Pancreas (tissue), 10 donors: ENCODE measurements at regions not wholly inside any gene's neighbourhood (a gene's known extent, or its start where the extent isn't known, plus 50 kb on each side); places are given as distances from the start of the nearest gene placed in this dataset.
"Not testable (repeated sequence)": the region's sequence is repeated elsewhere in the genome, so short reads cannot be mapped to it uniquely, and the experiment has no call there.

ENCODE experiments used
- ATAC-seq, 4 donors: fragments of 200-7000 bp; cut with Tn5 transposase; one replicate each; pipeline versions ENCODE4 v1.8.0 to v1.9.1; 2020; ENCODE audit warnings: mild to moderate bottlenecking in 4 of 4, moderate library complexity in 4 of 4
- DNase-seq, 6 donors: peaks; one replicate each; pipeline ENCODE4 v3.0.0-alpha.2; 2020
- FAIRE-seq: peaks from 2 replicates; lab custom pipeline; 2012; peaks lifted over from hg19 to GRCh38; lab: Jason Lieb, UNC
- H3K27ac ChIP-seq, 4 donors: fragments of 200-600 bp; sonication (generic); 1 replicate in 3 of 4; 2 replicates in 1 of 4; pipeline versions ENCODE4 v1.5.0 to v1.8.0; 2020
- H3K27me3 ChIP-seq, 4 donors: fragments of 200-600 bp; one replicate each; pipeline ENCODE4 v1.8.0; 2021
- H3K36me3 ChIP-seq, 3 donors: fragments of 200-600 bp; sonication (generic) in 1 of 3; one replicate each; pipeline versions ENCODE4 v1.5.0 to v1.8.0; 2020 to 2021
- H3K4me1 ChIP-seq, 3 donors: fragments of 200-600 bp; one replicate each; pipeline ENCODE4 v1.8.0; 2021
- H3K4me3 ChIP-seq, 4 donors: fragments of 200-600 bp; sonication (generic) in 2 of 4; one replicate each; pipeline versions ENCODE4 v1.5.0 to v1.8.0; 2020 to 2021
- H3K9me3 ChIP-seq, 4 donors: fragments of 200-600 bp; one replicate each; pipeline ENCODE4 v1.8.0; 2021
- WGBS, 2 donors: extraction: QIAGEN DNeasy Blood & Tissue Kit; methylation state at CpG; one replicate each; pipeline ENCODE4 v1.1.7; 2013; 5-methylcytosine and 5-hydroxymethylcytosine counted together
- intact Hi-C, 3 donors: fragments of 100-400 bp; cut with DNase I; formaldehyde crosslinking; loops; one replicate each; pipeline versions ENCODE4 v1.11.1 to v1.14.2; 2022
- TF ChIP-seq, protein P1 (sequence below), 4 donors: fragments of 200-600 bp; sonication (generic) in 3 of 4; IDR thresholded peaks; one replicate each; pipeline versions ENCODE4 v1.5.0 to v1.8.0; 2021; ENCODE audit warnings: antibody characterized with exemption in 4 of 4
- donor health status: healthy with polysubstance abuse.
- donor health status: DM: no; HTN: no; CAD: no; lungs with moderate emphysema.
- donor health status: DM: no; HTN: no; CAD: no.
- donor health status: control.
- donor health status: control.
- donor health status: Bipolar disorder and iron deficiency.
- donor health status: DM: yes; HTN: yes; CAD: no.
- donor health status: DM: no; HTN: no; CAD: no.
- donor health status: DM: no; HTN: no; CAD: no.
- donor health status: DM: yes; HTN: yes; CAD: no.

DNA sequence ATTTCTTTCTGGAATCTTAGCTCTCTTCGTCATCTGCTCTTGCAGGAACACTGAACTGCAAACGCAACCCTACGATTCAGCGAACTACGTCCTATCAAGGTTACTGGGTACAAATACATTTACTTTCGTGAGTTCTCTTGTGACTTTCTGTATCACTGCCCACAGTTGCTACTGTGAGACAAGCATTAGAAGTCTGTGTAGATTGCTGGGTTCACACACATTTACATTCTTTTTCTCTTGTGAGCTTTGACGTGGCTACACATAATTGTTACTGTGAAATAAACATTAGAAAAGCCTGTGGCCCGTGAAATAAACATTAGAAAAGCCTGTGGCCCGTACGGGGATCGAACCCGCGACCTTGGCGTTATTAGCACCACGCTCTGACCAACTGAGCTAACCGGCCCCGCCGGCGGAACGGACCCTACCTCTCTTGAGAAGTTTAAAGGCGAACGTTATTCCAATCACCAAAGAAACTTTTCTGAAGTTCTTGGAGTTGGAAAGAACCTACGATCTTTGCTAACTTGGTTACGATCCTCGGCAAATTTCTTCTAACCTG is 61.2 kb upstream of the ZNF322 start:
- ATAC-seq, DNase-seq, H3K9me3 ChIP-seq, H3K36me3 ChIP-seq, H3K27ac ChIP-seq, H3K27me3 ChIP-seq, H3K4me3 ChIP-seq, H3K4me1 ChIP-seq, FAIRE-seq, intact Hi-C loops: not testable (repeated sequence)
- WGBS, 2 donors: no CpG with 5 or more reads among the region's 25 CpGs

DNA sequence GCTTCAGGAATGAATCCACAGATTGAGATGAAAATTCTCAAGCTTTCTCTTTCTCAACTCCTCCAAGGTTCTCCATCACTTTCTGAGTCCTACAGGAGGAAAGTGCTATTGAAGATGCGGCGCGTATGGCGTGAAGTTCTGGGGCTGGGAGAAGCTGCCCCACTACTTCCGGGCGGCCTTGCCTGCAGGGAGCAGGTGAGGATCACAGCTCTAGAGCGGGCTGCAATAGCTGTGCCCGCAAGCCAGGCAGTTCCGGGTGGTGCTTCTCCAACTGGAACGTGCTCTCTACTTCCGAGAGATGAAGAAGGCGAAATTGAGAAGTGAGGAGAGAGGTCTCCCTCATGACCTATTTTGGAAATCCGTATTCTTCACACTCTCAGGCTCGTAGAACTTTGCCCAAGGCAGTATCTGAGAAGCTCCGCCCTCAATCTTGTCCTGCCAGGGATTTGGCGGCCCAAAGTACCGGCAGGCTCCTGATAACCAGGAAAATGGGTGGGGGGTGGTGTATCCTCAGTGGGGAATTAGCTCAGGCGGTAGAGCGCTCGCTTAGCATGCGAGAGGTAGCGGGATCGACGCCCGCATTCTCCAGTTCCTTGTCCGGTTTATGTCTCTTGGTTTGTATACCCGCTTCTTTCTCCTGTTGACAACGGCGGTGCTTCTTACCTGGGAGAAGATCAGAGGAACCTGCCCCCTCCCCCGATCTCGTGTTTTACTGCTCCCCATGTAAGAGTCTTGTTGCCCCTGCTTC is 70.6 kb upstream of the ZNF322 start:
- H3K36me3 ChIP-seq, H3K4me1 ChIP-seq, H3K27me3 ChIP-seq, intact Hi-C loops, FAIRE-seq, H3K9me3 ChIP-seq, DNase-seq, ATAC-seq, H3K27ac ChIP-seq, H3K4me3 ChIP-seq: not testable (repeated sequence)
- WGBS, 2 donors: no CpG with 5 or more reads among the region's 31 CpGs

DNA sequence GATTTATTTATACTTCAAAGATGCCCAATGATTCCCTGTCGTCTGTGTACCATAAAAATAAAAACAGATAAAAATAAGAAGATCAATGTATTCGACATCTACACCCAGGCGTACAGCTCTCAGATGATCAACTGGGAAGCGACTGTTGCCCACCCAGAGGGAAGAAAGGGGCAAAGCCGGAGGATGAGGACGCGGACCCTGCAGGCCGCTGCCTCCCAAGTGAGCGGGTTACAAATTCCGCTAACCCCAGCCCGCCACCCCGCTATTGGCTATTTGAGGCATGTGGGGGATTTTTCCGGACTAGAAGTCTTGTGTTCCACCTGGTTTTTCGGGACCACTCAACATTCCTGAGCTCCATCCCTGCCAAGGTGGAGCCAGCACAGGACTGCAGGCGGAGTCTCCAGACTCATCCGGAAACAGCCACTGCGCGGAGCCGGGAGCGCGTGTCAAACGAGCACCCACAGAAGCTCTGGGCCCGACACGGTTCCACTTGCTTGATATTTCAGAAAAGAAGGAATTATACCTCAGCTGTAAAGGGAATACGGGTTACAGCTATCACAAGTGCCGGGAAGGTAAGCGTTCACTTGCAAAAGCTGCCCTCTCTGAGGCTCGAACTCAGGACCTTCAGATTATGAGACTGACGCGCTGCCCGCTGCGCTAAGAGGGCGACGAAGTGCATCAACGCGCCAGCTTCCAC is 75.4 kb upstream of the ZNF322 start:
- DNase-seq, intact Hi-C loops, H3K27me3 ChIP-seq, H3K4me1 ChIP-seq, H3K9me3 ChIP-seq, H3K36me3 ChIP-seq, H3K4me3 ChIP-seq, FAIRE-seq, ATAC-seq, H3K27ac ChIP-seq: not testable (repeated sequence)
- WGBS, 2 donors: no CpG with 5 or more reads among the region's 36 CpGs

DNA sequence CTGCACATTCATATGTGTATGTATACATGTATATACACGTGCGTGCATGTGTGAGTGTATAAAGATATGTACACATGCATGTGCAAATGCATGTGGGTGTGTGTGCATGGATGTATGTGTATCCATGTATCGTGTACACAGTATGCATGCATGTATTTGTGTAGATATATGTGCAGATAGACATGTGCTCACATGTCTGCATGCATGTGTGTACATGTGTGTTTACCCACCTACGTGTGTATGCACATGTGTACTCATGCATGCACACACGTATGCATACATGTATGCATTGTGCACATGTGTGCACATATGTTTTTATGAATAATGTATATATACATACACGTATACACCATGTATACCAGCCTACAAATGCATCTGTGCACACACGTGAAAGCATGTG is 80.3 kb upstream of the ZNF322 start:
- intact Hi-C loops: no loop called here
- 65 to 78% methylated on average over 7 of the region's 7 CpGs for WGBS, 2 donors
- no peak overlapping the region for H3K4me3 ChIP-seq
- peaks cover 0 to 10% (median 5%) of the 10 kb centered on the region in 4 donors for H3K27me3 ChIP-seq
- TF ChIP-seq, protein P1, sequence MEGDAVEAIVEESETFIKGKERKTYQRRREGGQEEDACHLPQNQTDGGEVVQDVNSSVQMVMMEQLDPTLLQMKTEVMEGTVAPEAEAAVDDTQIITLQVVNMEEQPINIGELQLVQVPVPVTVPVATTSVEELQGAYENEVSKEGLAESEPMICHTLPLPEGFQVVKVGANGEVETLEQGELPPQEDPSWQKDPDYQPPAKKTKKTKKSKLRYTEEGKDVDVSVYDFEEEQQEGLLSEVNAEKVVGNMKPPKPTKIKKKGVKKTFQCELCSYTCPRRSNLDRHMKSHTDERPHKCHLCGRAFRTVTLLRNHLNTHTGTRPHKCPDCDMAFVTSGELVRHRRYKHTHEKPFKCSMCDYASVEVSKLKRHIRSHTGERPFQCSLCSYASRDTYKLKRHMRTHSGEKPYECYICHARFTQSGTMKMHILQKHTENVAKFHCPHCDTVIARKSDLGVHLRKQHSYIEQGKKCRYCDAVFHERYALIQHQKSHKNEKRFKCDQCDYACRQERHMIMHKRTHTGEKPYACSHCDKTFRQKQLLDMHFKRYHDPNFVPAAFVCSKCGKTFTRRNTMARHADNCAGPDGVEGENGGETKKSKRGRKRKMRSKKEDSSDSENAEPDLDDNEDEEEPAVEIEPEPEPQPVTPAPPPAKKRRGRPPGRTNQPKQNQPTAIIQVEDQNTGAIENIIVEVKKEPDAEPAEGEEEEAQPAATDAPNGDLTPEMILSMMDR (IDR thresholded peaks at IDR 0.05): no peak
- H3K9me3 ChIP-seq: no peaks in the 10 kb centered on the region
- ATAC-seq (no peak), DNase-seq (no peak), FAIRE-seq (no peak)
- no peaks in the 10 kb centered on the region for H3K4me1 ChIP-seq
- H3K27ac ChIP-seq: no peak overlapping the region
- H3K36me3 ChIP-seq: no peaks in the 10 kb centered on the region

DNA sequence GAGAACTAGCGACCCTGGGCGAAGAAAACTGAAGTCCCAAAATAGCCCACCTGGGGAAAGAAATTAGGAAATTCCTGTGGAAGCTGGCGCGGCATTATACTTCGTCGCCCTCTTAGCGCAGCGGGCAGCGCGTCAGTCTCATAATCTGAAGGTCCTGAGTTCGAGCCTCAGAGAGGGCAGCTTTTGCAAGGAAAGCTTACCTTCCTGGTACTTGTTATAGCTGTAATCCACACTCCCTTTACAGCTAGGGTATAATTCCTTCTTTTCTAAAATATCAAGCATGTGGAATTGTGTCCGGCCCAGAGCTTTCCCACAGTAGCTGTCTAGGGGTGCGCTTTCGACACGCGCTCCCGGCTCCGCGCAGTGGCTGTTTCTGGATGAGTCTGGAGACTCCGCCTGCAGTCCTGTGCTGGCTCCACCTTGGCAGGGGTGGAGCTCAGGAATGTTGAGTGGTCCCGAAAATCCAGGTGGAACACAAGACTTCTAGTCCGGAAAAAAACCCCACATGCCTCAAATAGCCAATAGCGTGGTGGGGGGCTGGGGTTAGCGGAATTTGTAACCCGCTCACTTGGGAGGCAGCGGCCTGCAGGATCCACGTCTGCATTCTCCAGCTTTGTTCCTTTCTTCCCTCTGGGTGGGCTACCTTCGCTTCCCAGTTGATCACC is 83.7 kb upstream of the ZNF322 start:
- ATAC-seq (no peak), FAIRE-seq (no peak), DNase-seq (no peak)
- Histone ChIP-seq H3K27me3 (peaks cover 0 to 17% (median 8%) of the 10 kb centered on the region in 4 donors), H3K36me3 (no peaks in the 10 kb centered on the region), H3K4me3 (no peak overlapping the region), H3K4me1 (no peaks in the 10 kb centered on the region), H3K27ac (no peak overlapping the region), H3K9me3 (no peaks in the 10 kb centered on the region)
- WGBS, 2 donors: 10 to 11% methylated on average over 24 to 28 of the region's 28 CpGs
- TF ChIP-seq, protein P1 (IDR thresholded peaks at IDR 0.05): no peak
- intact Hi-C loops: no loop called here

DNA sequence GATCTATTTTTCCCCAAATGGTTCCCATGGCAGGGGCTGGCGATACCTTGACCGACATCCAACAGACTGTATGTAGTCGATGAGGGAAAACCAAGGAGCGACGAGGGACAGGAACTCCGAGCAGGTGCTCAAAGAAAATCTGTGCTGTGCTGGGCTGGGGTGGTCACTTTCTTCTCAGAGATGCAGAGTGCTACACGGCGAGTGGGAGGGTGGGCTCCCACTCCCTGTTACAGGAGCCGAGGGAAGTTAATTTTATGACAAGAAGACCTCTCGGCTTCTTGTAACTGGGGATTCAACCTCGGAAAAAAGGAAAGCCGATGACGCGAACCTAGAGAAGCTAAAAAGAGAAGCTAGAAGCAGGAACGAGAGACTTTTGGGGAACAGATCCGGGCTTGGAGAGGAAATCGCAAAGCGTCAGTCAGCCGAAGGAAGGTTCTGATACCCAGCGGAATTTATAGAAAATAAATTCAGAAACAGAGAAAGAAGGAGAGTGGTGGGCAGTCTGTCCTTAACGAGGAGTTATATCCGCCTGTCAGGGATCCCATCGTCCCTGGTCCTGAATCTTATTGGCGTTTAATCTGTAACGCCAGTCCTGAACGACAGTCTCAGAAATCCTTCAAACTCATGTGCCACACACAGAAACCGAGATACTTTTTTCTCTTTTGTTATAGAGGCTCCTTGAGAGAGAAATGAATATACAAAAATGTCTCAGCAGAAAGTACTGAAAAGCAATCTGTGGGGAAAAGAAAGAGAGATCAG is 84.6 kb upstream of the ZNF322 start:
- ATAC-seq (no peak), FAIRE-seq (no peak), DNase-seq (no peak)
- Histone ChIP-seq H3K4me1 (no peaks in the 10 kb centered on the region), H3K36me3 (no peaks in the 10 kb centered on the region), H3K9me3 (no peaks in the 10 kb centered on the region), H3K27me3 (peaks cover 0 to 17% (median 8%) of the 10 kb centered on the region in 4 donors), H3K27ac (no peak overlapping the region), H3K4me3 (no peak overlapping the region)
- intact Hi-C loops: no loop called here
- WGBS, 2 donors: 5% methylated on average over 27 of the region's 27 CpGs
- TF ChIP-seq, protein P1 (IDR thresholded peaks at IDR 0.05): no peak

DNA sequence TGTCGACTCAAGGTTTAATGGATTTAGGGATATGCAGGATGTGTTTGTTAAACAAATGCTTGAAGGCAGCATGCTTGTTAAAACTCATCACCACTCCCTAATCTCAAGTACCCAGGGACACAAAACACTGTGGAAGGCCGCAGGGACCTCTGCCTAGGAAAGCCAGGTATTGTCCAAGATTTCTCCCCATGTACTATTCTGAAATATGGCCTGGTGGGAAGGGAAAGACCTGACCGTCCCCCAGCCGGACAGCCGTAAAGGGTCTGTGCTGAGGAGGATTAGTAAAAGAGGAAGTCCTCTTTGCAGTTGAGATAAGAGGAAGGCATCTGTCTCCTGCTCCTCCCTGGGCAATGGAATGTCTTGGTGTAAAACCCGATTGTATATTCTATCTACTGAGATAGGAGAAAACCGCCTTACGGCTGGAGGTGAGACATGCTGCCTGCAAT is 85.3 kb upstream of the ZNF322 start:
- DNase-seq, H3K27ac ChIP-seq, ATAC-seq, intact Hi-C loops, H3K4me3 ChIP-seq, H3K36me3 ChIP-seq, FAIRE-seq, H3K4me1 ChIP-seq, H3K9me3 ChIP-seq: not testable (repeated sequence)
- peaks cover 0 to 17% (median 8%) of the 10 kb centered on the region in 4 donors for H3K27me3 ChIP-seq
- 10 to 12% methylated on average over 8 of the region's 8 CpGs for WGBS, 2 donors

DNA sequence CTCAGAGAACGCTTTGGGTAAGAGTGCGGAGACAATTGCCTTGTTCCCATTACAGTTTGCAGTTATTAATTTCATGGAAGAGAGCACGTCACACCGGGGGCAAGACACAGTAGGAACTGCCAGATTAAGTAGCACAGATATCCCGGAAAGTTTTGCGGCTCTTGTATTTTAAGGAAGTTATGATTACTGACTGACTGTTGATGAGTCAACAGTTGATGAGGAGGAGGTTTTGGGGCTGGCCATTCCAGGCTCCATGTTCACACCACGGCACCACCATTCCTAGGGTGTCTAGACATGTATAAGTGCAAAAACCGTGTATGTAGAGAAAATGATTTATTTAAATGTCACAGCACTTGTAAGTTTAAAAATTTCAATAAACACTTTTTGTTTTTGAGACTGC is 86.4 kb upstream of the ZNF322 start:
- intact Hi-C loops, DNase-seq, FAIRE-seq, H3K4me1 ChIP-seq, ATAC-seq, H3K36me3 ChIP-seq, H3K27ac ChIP-seq, H3K4me3 ChIP-seq, H3K9me3 ChIP-seq: not testable (repeated sequence)
- WGBS, 2 donors: 19 to 21% methylated on average over 8 of the region's 8 CpGs
- peaks cover 0 to 17% (median 8%) of the 10 kb centered on the region in 4 donors for H3K27me3 ChIP-seq
